ENCODE measurements at regions not wholly inside any gene's neighbourhood (a gene's known extent, or its start where the extent isn't known, plus 50 kb on each side); places are given as distances from the start of the nearest gene placed in this dataset.

DNA sequence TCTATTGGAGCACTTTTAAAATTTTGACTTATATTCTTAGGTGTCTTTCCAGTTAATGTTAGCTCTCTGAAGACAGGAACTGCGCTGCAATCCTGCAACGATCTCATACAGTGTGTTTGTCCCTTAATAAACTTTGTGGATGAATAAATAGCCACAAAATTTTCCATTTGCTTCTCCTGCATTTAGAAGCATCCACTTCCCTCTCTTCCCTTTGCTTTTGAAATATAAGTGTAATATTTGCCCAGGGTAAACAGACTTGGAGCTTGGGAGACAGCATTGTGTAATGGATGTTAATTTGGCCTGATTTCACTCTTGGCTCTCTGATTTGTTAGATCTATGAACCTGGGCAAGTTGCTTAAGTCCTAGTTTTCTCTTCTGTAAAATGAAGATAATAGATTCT lies 58.2 kb upstream of the CD28 start:
- Histone ChIP-seq H3K4me2 (replicated peaks; ENCODE audit: low read depth, low read length, poor library complexity, severe bottlenecking) (no peak overlapping the region), H3K36me3 (replicated peaks in 1 of 2; ENCODE audit: control extremely low read depth in 1 of 2, control insufficient read depth in 1 of 2, extremely low read depth in 1 of 2, insufficient read depth in 2 of 2, low read length in 1 of 2) (no peaks in the 10 kb centered on the region), H3K27me3 (replicated peaks in 1 of 4; ENCODE audit: control extremely low read depth in 1 of 4, control insufficient read depth in 3 of 4, insufficient read depth in 4 of 4, low read length in 3 of 4) (peaks cover 0 to 8% (median 3%) of the 10 kb centered on the region in 4 experiments), H3K27ac (ENCODE audit: low read length in 2 of 2) (no peak overlapping the region), H4K20me1 (ENCODE audit: control insufficient read depth, insufficient read depth, low read length, poor library complexity, severe bottlenecking) (no peaks in the 10 kb centered on the region), H3K79me2 (ENCODE audit: control insufficient read depth, insufficient read depth, low read length) (no peaks in the 10 kb centered on the region), H3K9me3 (ENCODE audit: control extremely low read depth in 1 of 3, control insufficient read depth in 2 of 3, insufficient read depth in 1 of 3, low read length in 2 of 3) (peaks cover 0 to 10% (median 0%) of the 10 kb centered on the region in 3 donors), H3K9ac (ENCODE audit: low read length) (no peak overlapping the region), H3K4me3 (ENCODE audit: control extremely low read depth in 1 of 5, extremely low read depth in 1 of 5, insufficient read depth in 1 of 5, low read depth in 2 of 5, low read length in 4 of 5) (no peak overlapping the region), H3K4me1 (ENCODE audit: control insufficient read depth in 2 of 2, insufficient read depth in 2 of 2, low read length in 2 of 2) (no peaks in the 10 kb centered on the region), H2AFZ (ENCODE audit: insufficient read depth, low read depth, low read length, poor library complexity, severe bottlenecking) (no peak overlapping the region)
- H3K27ac Mint-ChIP-seq = no peak overlapping the region
- ATAC-seq (ENCODE audit: low read depth) (no peak), DNase-seq (no peak)
- no CpG with 5 or more reads among the region's 2 CpGs for WGBS (ENCODE audit: insufficient coverage)
- TF ChIP-seq CTCF (IDR thresholded peaks at IDR 0.05) (no peak), EZH2 (IDR thresholded peaks at IDR 0.05; ENCODE audit: borderline replicate concordance, insufficient read depth, low read depth, low read length, poor library complexity, severe bottlenecking) (no peak)
- H3K4me1 Mint-ChIP-seq = no peaks in the 10 kb centered on the region
- peaks cover 22% of the 10 kb centered on the region for H3K27me3 Mint-ChIP-seq
- ChIA-PET CTCF (no interaction called here), POLR2A (no interaction called here)
- H3K4me3 Mint-ChIP-seq = no peak overlapping the region
- no peaks in the 10 kb centered on the region for H3K9me3 Mint-ChIP-seq (ENCODE audit: insufficient read depth)
- intact Hi-C loops (cut with micrococcal nuclease) = no loop called here

GRCh38 chr2:203649176-203649814 lies 57.1 kb upstream of the CD28 start:
- CTCF ChIA-PET = no interaction called here

More at GRCh38 chr2:203649176-203649814, 57.1 kb upstream of the CD28 start:
- Histone ChIP-seq H3K4me1 (ENCODE audit: control insufficient read depth in 2 of 2, insufficient read depth in 2 of 2, low read length in 2 of 2) (no peaks in the 10 kb centered on the region), H3K79me2 (ENCODE audit: control insufficient read depth, insufficient read depth, low read length) (no peaks in the 10 kb centered on the region), H3K27ac (ENCODE audit: low read length in 2 of 2) (no peak overlapping the region), H3K36me3 (replicated peaks in 1 of 2; ENCODE audit: control extremely low read depth in 1 of 2, control insufficient read depth in 1 of 2, extremely low read depth in 1 of 2, insufficient read depth in 2 of 2, low read length in 1 of 2) (no peaks in the 10 kb centered on the region), H2AFZ (ENCODE audit: insufficient read depth, low read depth, low read length, poor library complexity, severe bottlenecking) (no peak overlapping the region), H3K4me3 (ENCODE audit: control extremely low read depth in 1 of 5, extremely low read depth in 1 of 5, insufficient read depth in 1 of 5, low read depth in 2 of 5, low read length in 4 of 5) (no peak overlapping the region), H3K9ac (ENCODE audit: low read length) (no peak overlapping the region), H3K27me3 (replicated peaks in 1 of 4; ENCODE audit: control extremely low read depth in 1 of 4, control insufficient read depth in 3 of 4, insufficient read depth in 4 of 4, low read length in 3 of 4) (peaks cover 0 to 8% (median 5%) of the 10 kb centered on the region in 4 experiments), H3K4me2 (replicated peaks; ENCODE audit: low read depth, low read length, poor library complexity, severe bottlenecking) (no peak overlapping the region), H4K20me1 (ENCODE audit: control insufficient read depth, insufficient read depth, low read length, poor library complexity, severe bottlenecking) (no peaks in the 10 kb centered on the region), H3K9me3 (ENCODE audit: control extremely low read depth in 1 of 3, control insufficient read depth in 2 of 3, insufficient read depth in 1 of 3, low read length in 2 of 3) (peaks cover 0 to 10% (median 0%) of the 10 kb centered on the region in 3 donors)
- intact Hi-C loops (cut with micrococcal nuclease) = no loop called here
- WGBS (ENCODE audit: insufficient coverage) = 88% methylated on average over 4 of the region's 4 CpGs
- Mint-ChIP-seq H3K27me3 (peaks cover 24% of the 10 kb centered on the region), H3K27ac (no peak overlapping the region), H3K4me1 (no peaks in the 10 kb centered on the region), H3K4me3 (no peak overlapping the region), H3K9me3 (ENCODE audit: insufficient read depth) (no peaks in the 10 kb centered on the region)
- TF ChIP-seq CTCF (IDR thresholded peaks at IDR 0.05) (no peak), EZH2 (IDR thresholded peaks at IDR 0.05; ENCODE audit: borderline replicate concordance, insufficient read depth, low read depth, low read length, poor library complexity, severe bottlenecking) (no peak)
- POLR2A ChIA-PET = no interaction called here
- ATAC-seq (ENCODE audit: low read depth) = no peak
- DNase-seq = no peak
